BLaER1 treated with 17β-estradiol and CSF1 and Interleukin-3, amounts not matched to agents 10 nM and 100 nM (cell line): ENCODE measurements at regions not wholly inside any gene's neighbourhood (a gene's known extent, or its start where the extent isn't known, plus 50 kb on each side); places are given as distances from the start of the nearest gene placed in this dataset.
"Not testable (repeated sequence)": the region's sequence is repeated elsewhere in the genome, so short reads cannot be mapped to it uniquely, and the experiment has no call there.

ENCODE experiments used
- H3K27ac ChIP-seq, 11 experiments: shearing (Covaris generic); formaldehyde crosslinking; 2 replicates each; pipeline ENCODE4 v1.8.1; 2022
- H3K27me3 ChIP-seq, 11 experiments: shearing (Covaris generic); formaldehyde crosslinking; 2 replicates each; pipeline ENCODE4 v1.8.1; 2022
- H3K36me3 ChIP-seq, 11 experiments: shearing (Covaris generic); formaldehyde crosslinking; 2 replicates each; pipeline ENCODE4 v1.8.1; 2022
- H3K4me1 ChIP-seq, 10 experiments: shearing (Covaris generic); formaldehyde crosslinking; 2 replicates each; pipeline ENCODE4 v1.8.1; 2022
- H3K4me2 ChIP-seq, 11 experiments: shearing (Covaris generic); formaldehyde crosslinking; 2 replicates each; pipeline ENCODE4 v1.8.1; 2022
- H3K4me3 ChIP-seq, 10 experiments: shearing (Covaris generic); formaldehyde crosslinking; 2 replicates each; pipeline ENCODE4 v1.8.1; 2022
- H3K9ac ChIP-seq, 11 experiments: shearing (Covaris generic); formaldehyde crosslinking; 2 replicates each; pipeline ENCODE4 v1.8.1; 2022
- H3K9me3 ChIP-seq, 11 experiments: shearing (Covaris generic); formaldehyde crosslinking; replicated peaks in 1 of 11; 2 replicates each; pipeline ENCODE4 v1.8.1; 2022
- H4K20me1 ChIP-seq, 11 experiments: shearing (Covaris generic); formaldehyde crosslinking; 2 replicates each; pipeline ENCODE4 v1.8.1; 2022
- Cebpa-rat ChIP-seq, 11 experiments: shearing (Covaris generic); IDR thresholded peaks; 2 replicates each; pipeline ENCODE4 v1.8.1; 2022

- no peaks in the 10 kb centered on the region for H3K9me3 ChIP-seq
- H3K36me3 ChIP-seq, result no peaks in the 10 kb centered on the region
- no peak overlapping the region for H3K27ac ChIP-seq
- H3K27me3 ChIP-seq, result no peaks in the 10 kb centered on the region
- TF ChIP-seq Cebpa-rat (IDR thresholded peaks at IDR 0.05), result no peak
- no peak overlapping the region for H3K4me3 ChIP-seq
- H4K20me1 ChIP-seq, result no peaks in the 10 kb centered on the region
- H3K4me2 ChIP-seq, result no peak overlapping the region
- no peak overlapping the region for H3K9ac ChIP-seq
- no peaks in the 10 kb centered on the region for H3K4me1 ChIP-seq
These were observed 1721.8 kb upstream of the SPRY2 start for GRCh38 chr13:82062772-82063171.

GRCh38 chr13:82058364-82058763, 1717.4 kb upstream of the SPRY2 start:
- Histone ChIP-seq H3K9me3 (no peaks in the 10 kb centered on the region), H4K20me1 (no peaks in the 10 kb centered on the region), H3K36me3 (no peaks in the 10 kb centered on the region), H3K4me1 (no peaks in the 10 kb centered on the region), H3K4me2 (no peak overlapping the region), H3K27ac (no peak overlapping the region), H3K27me3 (no peaks in the 10 kb centered on the region), H3K9ac (no peak overlapping the region), H3K4me3 (no peak overlapping the region)
- no peak for TF ChIP-seq Cebpa-rat (IDR thresholded peaks at IDR 0.05)

- H3K4me3 ChIP-seq, H3K27me3 ChIP-seq, H3K4me2 ChIP-seq, H3K36me3 ChIP-seq, H3K4me1 ChIP-seq, H3K9ac ChIP-seq, H3K9me3 ChIP-seq, H3K27ac ChIP-seq, H4K20me1 ChIP-seq: not testable (repeated sequence)
These were observed 1704.4 kb upstream of the SPRY2 start for GRCh38 chr13:82045316-82045715.

- no peak overlapping the region for H3K4me3 ChIP-seq
- H3K27ac ChIP-seq, result no peak overlapping the region
- no peak overlapping the region for H3K9ac ChIP-seq
- H3K4me1 ChIP-seq, result no peaks in the 10 kb centered on the region
- no peak overlapping the region for H3K4me2 ChIP-seq
- H3K9me3 ChIP-seq, result no peaks in the 10 kb centered on the region; a peak in 1 of 22 replicates
- no peaks in the 10 kb centered on the region for H4K20me1 ChIP-seq
- no peaks in the 10 kb centered on the region for H3K36me3 ChIP-seq
- H3K27me3 ChIP-seq, result no peaks in the 10 kb centered on the region
- TF ChIP-seq Cebpa-rat (IDR thresholded peaks at IDR 0.05), result no peak
These were observed 1695.7 kb upstream of the SPRY2 start for GRCh38 chr13:82036602-82037001.

GRCh38 chr13:82011355-82011754, 1670.4 kb upstream of the SPRY2 start:
- Histone ChIP-seq H3K27me3 (no peaks in the 10 kb centered on the region), H3K4me1 (no peaks in the 10 kb centered on the region), H3K4me2 (no peak overlapping the region), H3K9me3 (no peaks in the 10 kb centered on the region), H3K4me3 (no peak overlapping the region), H3K27ac (no peak overlapping the region), H4K20me1 (no peaks in the 10 kb centered on the region), H3K9ac (no peak overlapping the region), H3K36me3 (no peaks in the 10 kb centered on the region)
- no peak for TF ChIP-seq Cebpa-rat (IDR thresholded peaks at IDR 0.05)

GRCh38 chr13:82010780-82011179, 1669.9 kb upstream of the SPRY2 start:
- Histone ChIP-seq H3K4me2 (no peak overlapping the region), H3K36me3 (no peaks in the 10 kb centered on the region), H4K20me1 (no peaks in the 10 kb centered on the region), H3K9me3 (no peaks in the 10 kb centered on the region), H3K27me3 (no peaks in the 10 kb centered on the region), H3K9ac (no peak overlapping the region), H3K4me1 (no peaks in the 10 kb centered on the region), H3K27ac (no peak overlapping the region), H3K4me3 (no peak overlapping the region)
- TF ChIP-seq Cebpa-rat (IDR thresholded peaks at IDR 0.05), result no peak

- H3K27ac ChIP-seq, result no peak overlapping the region
- H3K4me2 ChIP-seq, result no peak overlapping the region
- no peaks in the 10 kb centered on the region for H4K20me1 ChIP-seq
- no peaks in the 10 kb centered on the region for H3K27me3 ChIP-seq
- no peak for TF ChIP-seq Cebpa-rat (IDR thresholded peaks at IDR 0.05)
- no peaks in the 10 kb centered on the region for H3K36me3 ChIP-seq
- H3K4me1 ChIP-seq, result no peaks in the 10 kb centered on the region
- no peak overlapping the region for H3K4me3 ChIP-seq
- H3K9ac ChIP-seq, result no peak overlapping the region
- no peaks in the 10 kb centered on the region for H3K9me3 ChIP-seq
These were observed 1661.8 kb upstream of the SPRY2 start for GRCh38 chr13:82002710-82003109.

GRCh38 chr13:81995316-81995715, 1654.4 kb upstream of the SPRY2 start:
- H3K9ac ChIP-seq, result no peak overlapping the region
- H3K4me1 ChIP-seq, result no peaks in the 10 kb centered on the region
- H3K36me3 ChIP-seq, result no peaks in the 10 kb centered on the region
- no peak for TF ChIP-seq Cebpa-rat (IDR thresholded peaks at IDR 0.05)
- H3K4me3 ChIP-seq, result no peak overlapping the region
- no peak overlapping the region for H3K4me2 ChIP-seq
- no peak overlapping the region for H3K27ac ChIP-seq
- no peaks in the 10 kb centered on the region for H3K9me3 ChIP-seq
- H3K27me3 ChIP-seq, result no peaks in the 10 kb centered on the region
- no peaks in the 10 kb centered on the region for H4K20me1 ChIP-seq

- no peak overlapping the region for H3K27ac ChIP-seq
- no peaks in the 10 kb centered on the region for H3K4me1 ChIP-seq
- no peaks in the 10 kb centered on the region for H4K20me1 ChIP-seq
- no peaks in the 10 kb centered on the region for H3K27me3 ChIP-seq
- no peak overlapping the region for H3K4me3 ChIP-seq
- H3K9ac ChIP-seq, result no peak overlapping the region
- no peak overlapping the region for H3K4me2 ChIP-seq
- H3K36me3 ChIP-seq, result no peaks in the 10 kb centered on the region
- no peaks in the 10 kb centered on the region for H3K9me3 ChIP-seq
- TF ChIP-seq Cebpa-rat (IDR thresholded peaks at IDR 0.05), result no peak
These were observed 1649.7 kb upstream of the SPRY2 start for GRCh38 chr13:81990652-81991051.

- H3K4me2 ChIP-seq, result no peak overlapping the region
These were observed 1647.6 kb upstream of the SPRY2 start for GRCh38 chr13:81988567-81988966.

More at GRCh38 chr13:81988567-81988966, 1647.6 kb upstream of the SPRY2 start:
- no peaks in the 10 kb centered on the region for H4K20me1 ChIP-seq
- H3K9me3 ChIP-seq, result no peaks in the 10 kb centered on the region
- no peak overlapping the region for H3K9ac ChIP-seq
- no peaks in the 10 kb centered on the region for H3K4me1 ChIP-seq
- no peaks in the 10 kb centered on the region for H3K36me3 ChIP-seq
- no peak for TF ChIP-seq Cebpa-rat (IDR thresholded peaks at IDR 0.05)
- no peak overlapping the region for H3K27ac ChIP-seq
- H3K4me3 ChIP-seq, result no peak overlapping the region
- H3K27me3 ChIP-seq, result no peaks in the 10 kb centered on the region
